BJ (cell line): ENCODE measurements at regions not wholly inside any gene's neighbourhood (a gene's known extent, or its start where the extent isn't known, plus 50 kb on each side); places are given as distances from the start of the nearest gene placed in this dataset.

Experiments
- CTCF ChIA-PET: fragments of 350-600 bp; formaldehyde crosslinking; extraction: SDS; loops from one replicate; lab custom pipeline; 2021; ENCODE audit warnings: antibody characterized with exemption, inconsistent platforms; lab: Yijun Ruan, JAX
- POLR2A ChIA-PET: fragments of 300-600 bp; sonication (Branson Sonifier 250); formaldehyde crosslinking; extraction: SDS; loops from one replicate; lab custom pipeline; 2021; ENCODE audit warnings: antibody characterized with exemption; lab: Charles Lee
- DNase-seq: peaks from one replicate; pipeline ENCODE4 v3.0.0-alpha.2; 2011; ENCODE audit warnings: low read depth
- H3K27me3 ChIP-seq: 2 replicates; pipeline ENCODE4 v1.6.0; 2011; ENCODE audit warnings: low read length; ENCODE audit not compliant: control insufficient read depth, insufficient read depth
- H3K36me3 ChIP-seq: 2 replicates; pipeline ENCODE4 v1.5.1; 2011; ENCODE audit warnings: low read length; ENCODE audit not compliant: control insufficient read depth, insufficient read depth
- H3K4me3 ChIP-seq: 2 replicates; pipeline ENCODE4 v1.5.1; 2011; ENCODE audit warnings: low read depth, mild to moderate bottlenecking, control low read depth, low read length
- CTCF ChIP-seq: IDR thresholded peaks from 2 replicates; pipeline ENCODE4 v1.5.1; 2011; ENCODE audit warnings: low read depth, mild to moderate bottlenecking, control low read depth, inconsistent platforms, low read length, moderate library complexity; ENCODE audit not compliant: insufficient read depth

- Histone ChIP-seq H3K4me3 (no peak overlapping the region), H3K27me3 (no peaks in the 10 kb centered on the region), H3K36me3 (no peaks in the 10 kb centered on the region)
- POLR2A ChIA-PET = no interaction called here
- no peak for TF ChIP-seq CTCF
- no peak for DNase-seq
- CTCF ChIA-PET = interaction anchor here (0.7 to 2.0 kb wide), 5 partner anchors 10 to 147 kb away, joined by 3 to 4 read pairs (median 3); no protein-coding TSS in a partner anchor
Measured at GRCh38 chr3:8276506-8276905, 225.1 kb upstream of the LMCD1 start.

- TF ChIP-seq CTCF = no peak
- ChIA-PET CTCF (interaction anchor here (1.7 kb wide), 1 partner anchor 39 kb away, joined by 5 read pairs; no protein-coding TSS in a partner anchor), POLR2A (no interaction called here)
Measured at GRCh38 chr3:8278448-8278847, 223.2 kb upstream of the LMCD1 start.

GRCh38 chr3:8279476-8279875 is 222.1 kb upstream of the LMCD1 start:
- Histone ChIP-seq H3K27me3 (no peaks in the 10 kb centered on the region), H3K4me3 (no peak overlapping the region), H3K36me3 (no peaks in the 10 kb centered on the region)
- POLR2A ChIA-PET = no interaction called here
- CTCF ChIA-PET = interaction anchor here (0.5 kb wide), 1 partner anchor 331 kb away, joined by 4 read pairs; no protein-coding TSS in a partner anchor
- TF ChIP-seq CTCF = no peak
- DNase-seq = no peak

More at GRCh38 chr3:8278448-8278847, 223.2 kb upstream of the LMCD1 start:
- no peaks in the 10 kb centered on the region for H3K27me3 ChIP-seq
- no peaks in the 10 kb centered on the region for H3K36me3 ChIP-seq
- no peak for DNase-seq
- H3K4me3 ChIP-seq = no peak overlapping the region

GRCh38 chr3:8279886-8280550 is 221.6 kb upstream of the LMCD1 start:
- ChIA-PET POLR2A (no interaction called here), CTCF (no interaction called here)
- no peaks in the 10 kb centered on the region for H3K27me3 ChIP-seq
- H3K4me3 ChIP-seq = no peak overlapping the region
- H3K36me3 ChIP-seq = no peaks in the 10 kb centered on the region
- no peak for DNase-seq
- TF ChIP-seq CTCF = no peak

- no peak overlapping the region for H3K4me3 ChIP-seq
- no peaks in the 10 kb centered on the region for H3K27me3 ChIP-seq
- H3K36me3 ChIP-seq = no peaks in the 10 kb centered on the region
- no peak for DNase-seq
- no peak for TF ChIP-seq CTCF
- CTCF ChIA-PET = interaction anchor here (1.0 kb wide), 1 partner anchor 19 kb away, joined by 3 read pairs; no protein-coding TSS in a partner anchor
- POLR2A ChIA-PET = no interaction called here
Measured at GRCh38 chr3:8282541-8283165, 219.0 kb upstream of the LMCD1 start.
